ENCODE measurements at regions not wholly inside any gene's neighbourhood (a gene's known extent, or its start where the extent isn't known, plus 50 kb on each side); places are given as distances from the start of the nearest gene placed in this dataset.

- TF ChIP-seq EZH2 (IDR thresholded peaks at IDR 0.05; ENCODE audit: borderline replicate concordance, low read depth, low read length, poor library complexity, severe bottlenecking) = no peak
- no peak for TF ChIP-seq CTCF (conservative IDR thresholded peaks at IDR 0.05; ENCODE audit: low read depth, low read length)
- Histone ChIP-seq H3K27ac (ENCODE audit: low read depth, low read length, poor library complexity, severe bottlenecking) (no peak overlapping the region), H3K27me3 (replicated peaks; ENCODE audit: insufficient read depth, low read depth, low read length, poor library complexity) (no peaks in the 10 kb centered on the region), H3K4me1 (ENCODE audit: insufficient read depth, low read length, poor library complexity, severe bottlenecking) (no peaks in the 10 kb centered on the region), H3K36me3 (ENCODE audit: insufficient read depth, low read length, poor library complexity, severe bottlenecking) (no peaks in the 10 kb centered on the region), H3K4me3 (ENCODE audit: low read depth, low read length, poor library complexity, severe bottlenecking) (no peak overlapping the region), H3K9me3 (ENCODE audit: low read depth, low read length, poor library complexity, severe bottlenecking) (no peaks in the 10 kb centered on the region)
- BruUV-seq (replicated peaks) = no TSS peak
- intact Hi-C loops (cut with micrococcal nuclease; ENCODE audit: unreplicated experiment) = no loop called here
- ChIA-PET CTCF (no interaction called here), POLR2A (ENCODE audit: low non-redundant PET) (no interaction called here)
- no peak for DNase-seq (ENCODE audit: low spot score)
Observed at GRCh38 chr7:83786858-83787257, 137.9 kb upstream of the SEMA3E start.

GRCh38 chr7:83782628-83783027 is 133.7 kb upstream of the SEMA3E start:
- H3K4me3 ChIP-seq (ENCODE audit: low read depth, low read length, poor library complexity, severe bottlenecking) = no peak overlapping the region
- no peaks in the 10 kb centered on the region for H3K4me1 ChIP-seq (ENCODE audit: insufficient read depth, low read length, poor library complexity, severe bottlenecking)
- H3K9me3 ChIP-seq (ENCODE audit: low read depth, low read length, poor library complexity, severe bottlenecking) = no peaks in the 10 kb centered on the region
- POLR2A ChIA-PET (ENCODE audit: low non-redundant PET) = no interaction called here
- CTCF ChIA-PET = no interaction called here
- no TSS peak for BruUV-seq (replicated peaks)
- H3K36me3 ChIP-seq (ENCODE audit: insufficient read depth, low read length, poor library complexity, severe bottlenecking) = no peaks in the 10 kb centered on the region
- TF ChIP-seq EZH2 (IDR thresholded peaks at IDR 0.05; ENCODE audit: borderline replicate concordance, low read depth, low read length, poor library complexity, severe bottlenecking) = no peak
- no peak for TF ChIP-seq CTCF (conservative IDR thresholded peaks at IDR 0.05; ENCODE audit: low read depth, low read length)
- intact Hi-C loops (cut with micrococcal nuclease; ENCODE audit: unreplicated experiment) = no loop called here
- H3K27me3 ChIP-seq (replicated peaks; ENCODE audit: insufficient read depth, low read depth, low read length, poor library complexity) = no peaks in the 10 kb centered on the region
- DNase-seq (ENCODE audit: low spot score) = no peak
- H3K27ac ChIP-seq (ENCODE audit: low read depth, low read length, poor library complexity, severe bottlenecking) = no peak overlapping the region

- ChIA-PET POLR2A (ENCODE audit: low non-redundant PET) (no interaction called here), CTCF (no interaction called here)
- H3K9me3 ChIP-seq (ENCODE audit: low read depth, low read length, poor library complexity, severe bottlenecking) = no peaks in the 10 kb centered on the region
- BruUV-seq (replicated peaks) = no TSS peak
- H3K27ac ChIP-seq (ENCODE audit: low read depth, low read length, poor library complexity, severe bottlenecking) = no peak overlapping the region
- no peaks in the 10 kb centered on the region for H3K27me3 ChIP-seq (replicated peaks; ENCODE audit: insufficient read depth, low read depth, low read length, poor library complexity)
- intact Hi-C loops (cut with micrococcal nuclease; ENCODE audit: unreplicated experiment) = no loop called here
- H3K4me1 ChIP-seq (ENCODE audit: insufficient read depth, low read length, poor library complexity, severe bottlenecking) = no peaks in the 10 kb centered on the region
- H3K36me3 ChIP-seq (ENCODE audit: insufficient read depth, low read length, poor library complexity, severe bottlenecking) = no peaks in the 10 kb centered on the region
- TF ChIP-seq EZH2 (IDR thresholded peaks at IDR 0.05; ENCODE audit: borderline replicate concordance, low read depth, low read length, poor library complexity, severe bottlenecking) = no peak
- no peak for TF ChIP-seq CTCF (conservative IDR thresholded peaks at IDR 0.05; ENCODE audit: low read depth, low read length)
- DNase-seq (ENCODE audit: low spot score) = no peak
- no peak overlapping the region for H3K4me3 ChIP-seq (ENCODE audit: low read depth, low read length, poor library complexity, severe bottlenecking)
Observed at GRCh38 chr7:83778073-83778443, 129.1 kb upstream of the SEMA3E start.
